ENCODE measurements at regions not wholly inside any gene's neighbourhood (a gene's known extent, or its start where the extent isn't known, plus 50 kb on each side); places are given as distances from the start of the nearest gene placed in this dataset.
"Not testable (repeated sequence)": the region's sequence is repeated elsewhere in the genome, so short reads cannot be mapped to it uniquely, and the experiment has no call there.

GRCh38 chr16:5314377-5314776, 216.8 kb upstream of the EEF2KMT start:
- no peak for DNase-seq

DNA sequence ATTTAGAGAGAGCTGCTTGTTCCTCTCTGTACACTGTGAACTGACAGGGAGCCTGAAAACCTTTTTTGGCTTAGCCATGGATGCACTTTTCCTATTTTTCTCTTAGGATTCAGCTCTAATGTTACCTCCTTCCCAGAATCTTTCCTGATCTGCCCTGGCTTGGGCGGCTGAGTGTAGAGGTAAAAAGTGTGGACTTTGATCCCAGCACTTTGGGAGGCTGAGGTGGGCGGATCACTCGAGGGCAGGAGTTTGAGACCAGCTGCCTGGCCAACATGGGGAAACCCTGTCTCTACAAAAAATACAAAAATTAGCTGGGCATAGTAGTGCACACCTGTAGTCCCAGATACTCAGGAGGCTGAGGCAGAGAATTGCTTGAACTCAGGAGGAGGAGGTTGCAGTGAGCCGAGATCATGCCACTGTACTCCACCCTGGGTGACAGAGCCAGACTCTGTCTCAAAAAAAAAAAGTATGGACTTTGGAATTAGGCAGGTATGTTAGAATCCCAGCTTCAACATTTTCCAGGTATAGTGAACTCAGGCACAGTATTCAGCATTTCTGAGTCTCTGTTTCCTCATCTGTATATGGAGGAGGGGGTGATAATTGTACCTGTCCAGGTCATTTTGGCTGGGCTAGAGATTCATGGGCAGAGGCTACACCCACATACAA, 212.5 kb upstream of the EEF2KMT start:
- DNase-seq, result no peak

- no peak for DNase-seq
Observed at GRCh38 chr16:5305023-5305422, 207.4 kb upstream of the EEF2KMT start.

- DNase-seq, result no peak
Observed at GRCh38 chr16:5302372-5303114, 204.9 kb upstream of the EEF2KMT start.

- DNase-seq, result no peak
Observed at GRCh38 chr16:5298202-5298601, 200.6 kb upstream of the EEF2KMT start.

- no peak for DNase-seq
Observed at GRCh38 chr16:5296176-5296575, 198.6 kb upstream of the EEF2KMT start.

DNA sequence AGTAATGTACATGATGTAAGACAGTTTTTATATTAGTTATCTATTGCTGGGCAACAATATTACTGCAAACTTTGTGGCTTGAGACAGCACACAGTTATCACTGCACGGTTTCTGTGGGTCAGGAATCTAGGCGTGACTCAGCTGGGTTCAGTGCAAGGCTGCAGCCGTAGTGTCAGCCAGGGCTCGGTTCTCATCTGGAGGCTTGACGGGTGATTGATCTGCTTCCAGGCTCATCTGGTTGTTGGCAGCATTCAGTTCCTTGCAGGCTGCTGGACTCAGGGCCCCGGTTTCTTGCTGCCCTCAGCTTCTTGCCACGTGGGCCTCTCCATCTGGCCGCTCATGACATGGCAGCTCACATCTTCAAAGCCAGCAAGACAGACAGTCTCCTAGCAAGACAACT, 197.7 kb upstream of the EEF2KMT start:
- DNase-seq, result not testable (repeated sequence)

DNA sequence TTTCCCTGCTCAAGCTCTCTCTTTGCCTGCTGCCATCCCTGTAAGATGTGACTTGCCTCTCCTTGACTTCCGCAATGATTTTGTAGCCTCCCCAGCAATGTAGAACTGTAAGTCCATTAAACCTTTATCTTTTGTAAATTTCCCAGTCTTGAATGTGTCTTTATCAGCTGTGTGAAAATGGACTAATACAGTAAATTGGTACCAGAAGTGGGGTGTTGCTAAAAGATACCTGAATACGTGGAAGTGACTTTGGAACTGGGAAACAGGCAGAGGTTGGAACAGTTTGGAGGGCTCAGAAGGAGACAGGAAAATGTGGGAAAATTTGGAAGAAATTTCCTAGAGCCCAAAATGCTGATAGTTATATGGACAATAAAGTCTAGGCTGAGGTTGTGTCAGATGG, 184.6 kb upstream of the EEF2KMT start:
- DNase-seq, result not testable (repeated sequence)

DNA sequence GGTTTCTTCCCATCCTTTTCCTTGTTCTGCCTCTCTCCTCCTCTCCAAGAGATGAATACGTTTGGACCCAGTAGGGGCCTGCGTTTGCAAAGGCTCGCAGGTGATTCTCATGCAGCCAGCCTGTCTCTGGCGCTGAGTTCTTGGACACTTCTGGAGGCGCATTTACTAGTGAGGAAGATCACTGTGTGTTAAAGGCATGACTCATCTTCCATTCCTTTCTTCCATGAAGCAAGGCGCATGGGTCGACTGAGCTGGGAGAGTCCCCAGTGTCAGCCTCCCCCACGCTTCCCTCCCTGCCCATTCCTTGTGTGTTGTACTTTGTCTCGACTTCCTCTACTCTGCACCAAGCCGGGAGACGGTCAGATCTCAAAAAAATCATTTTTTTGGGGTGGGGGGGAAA, 159.9 kb upstream of the EEF2KMT start:
- no peak for DNase-seq

DNA sequence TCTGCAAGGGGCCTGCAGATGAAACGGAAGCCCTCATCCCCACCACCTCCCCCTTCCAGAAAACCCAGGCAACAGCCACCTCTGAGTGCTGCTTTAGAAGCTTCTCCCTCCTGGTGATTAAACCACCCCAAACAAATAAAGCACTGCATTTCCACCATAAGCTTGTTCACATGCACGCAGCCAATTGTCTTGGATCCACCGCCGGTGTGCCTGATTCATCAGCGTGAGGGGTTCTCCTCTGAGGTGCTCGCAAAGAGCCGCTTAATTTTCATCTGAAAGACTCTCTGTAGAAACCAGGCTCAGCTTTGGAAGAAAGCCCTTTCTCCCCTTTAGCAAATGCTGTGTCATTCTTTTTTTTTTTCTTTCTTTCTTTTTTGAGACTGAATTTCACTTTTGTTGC, 155.2 kb upstream of the EEF2KMT start:
- DNase-seq, result no peak

GRCh38 chr16:5247403-5247802, 149.8 kb upstream of the EEF2KMT start:
- DNase-seq, result not testable (repeated sequence)

DNA sequence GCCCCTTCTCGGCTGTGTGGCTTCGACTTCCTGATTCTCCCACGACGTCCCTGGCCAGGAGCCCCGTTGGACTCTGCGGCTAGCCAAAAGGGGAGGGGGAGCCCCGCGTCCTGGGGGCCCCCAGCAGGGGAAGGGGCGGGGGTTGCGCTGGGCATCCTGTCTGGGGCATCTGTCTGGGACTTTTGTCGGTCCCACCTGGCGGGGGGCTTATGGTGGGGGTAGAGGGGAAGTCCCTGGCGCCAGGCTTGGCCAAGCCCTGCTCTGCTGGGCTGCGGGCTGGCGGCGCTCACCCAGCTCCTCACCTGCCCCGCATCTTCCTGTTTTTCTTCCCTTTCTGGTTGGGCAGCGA, 142.7 kb upstream of the EEF2KMT start:
- DNase-seq, result not testable (repeated sequence)

GRCh38 chr16:5239472-5240277, 142.1 kb upstream of the EEF2KMT start:
- DNase-seq, result peak; percentile 19

- DNase-seq, result no peak
Observed at GRCh38 chr16:5235119-5235518, 137.5 kb upstream of the EEF2KMT start.

DNA sequence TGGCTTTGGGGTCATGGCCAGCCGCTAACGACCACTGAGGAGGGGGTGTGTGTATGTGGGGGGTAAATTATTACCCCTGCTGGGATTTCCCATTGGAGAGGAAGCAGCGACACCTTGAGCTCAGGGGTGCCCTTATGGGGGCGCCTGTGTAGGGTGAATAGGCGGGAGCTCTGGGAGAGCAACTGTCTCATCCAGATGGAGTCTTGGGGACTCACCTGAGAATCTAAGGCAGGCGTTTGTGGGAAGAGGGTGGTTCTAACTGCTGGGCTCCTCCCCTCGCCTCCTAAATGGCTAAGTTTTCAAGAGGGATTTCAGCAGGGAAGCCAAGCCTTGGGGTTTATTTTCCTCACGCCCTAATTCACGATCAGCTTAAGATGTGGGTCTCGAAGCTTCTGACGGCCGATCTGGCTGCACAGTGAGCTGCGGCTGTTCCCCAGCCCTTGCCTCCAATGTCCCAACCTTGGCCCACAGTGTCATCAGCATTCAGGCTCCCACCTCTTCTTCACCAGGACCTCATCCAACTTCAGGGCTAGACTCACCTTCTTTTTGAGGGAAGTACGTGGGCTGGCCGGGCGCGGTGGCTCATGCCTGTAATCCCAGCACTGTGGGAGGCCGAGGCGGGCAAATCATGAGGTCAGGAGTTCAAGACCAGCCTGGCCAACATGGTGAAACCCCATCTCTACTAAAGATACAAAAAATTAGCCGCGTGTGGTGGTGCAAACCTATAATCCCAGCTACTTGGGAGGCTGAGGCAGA, 136.9 kb upstream of the EEF2KMT start:
- no peak for DNase-seq

DNA sequence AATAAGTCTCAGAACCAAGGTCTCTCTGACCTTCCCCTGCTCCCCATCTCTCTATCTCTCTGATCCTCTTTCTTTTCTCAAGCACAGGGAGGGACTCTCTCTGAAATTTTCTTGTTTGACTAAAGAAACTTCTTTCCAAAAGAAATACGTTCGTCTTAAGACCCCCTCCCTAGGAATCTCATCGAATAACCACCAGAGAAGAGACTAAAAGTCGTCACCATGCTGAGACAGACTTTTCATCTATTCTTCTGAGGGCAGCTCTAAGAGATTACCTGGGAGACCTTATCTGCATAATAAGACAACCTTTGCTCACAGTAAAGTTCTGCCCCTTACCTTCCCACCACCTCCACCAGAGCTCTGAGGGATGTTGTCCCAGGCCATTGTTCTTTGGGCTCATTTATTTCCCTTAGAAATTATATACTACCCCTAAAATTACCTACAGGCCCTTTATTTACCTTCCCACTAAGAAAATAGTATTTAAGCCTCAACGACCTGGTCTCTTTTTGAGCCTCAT, 133.7 kb upstream of the EEF2KMT start:
- no peak for DNase-seq

- DNase-seq, result no peak
Observed at GRCh38 chr16:5228369-5228768, 130.8 kb upstream of the EEF2KMT start.

GRCh38 chr16:5225931-5226655, 128.5 kb upstream of the EEF2KMT start:
- DNase-seq, result no peak

DNA sequence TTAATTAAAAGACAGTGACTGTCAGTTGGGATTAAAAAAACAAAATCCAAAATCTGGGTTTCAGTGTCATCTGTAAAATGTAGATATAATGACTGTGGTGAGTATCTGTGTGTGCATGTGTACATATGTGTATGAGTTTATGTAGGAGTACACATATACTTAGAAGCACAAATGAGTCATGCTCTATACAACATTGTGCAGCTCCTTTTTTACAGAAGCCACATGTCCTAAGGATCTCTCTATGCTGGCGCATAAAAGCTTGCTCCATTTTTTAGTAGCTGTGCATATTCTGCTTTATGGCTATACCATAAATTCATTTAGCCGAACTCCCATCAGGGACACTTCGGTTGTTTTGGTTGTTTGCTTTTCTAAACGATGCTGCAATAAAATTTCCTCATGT, 125.2 kb upstream of the EEF2KMT start:
- no peak for DNase-seq

DNA sequence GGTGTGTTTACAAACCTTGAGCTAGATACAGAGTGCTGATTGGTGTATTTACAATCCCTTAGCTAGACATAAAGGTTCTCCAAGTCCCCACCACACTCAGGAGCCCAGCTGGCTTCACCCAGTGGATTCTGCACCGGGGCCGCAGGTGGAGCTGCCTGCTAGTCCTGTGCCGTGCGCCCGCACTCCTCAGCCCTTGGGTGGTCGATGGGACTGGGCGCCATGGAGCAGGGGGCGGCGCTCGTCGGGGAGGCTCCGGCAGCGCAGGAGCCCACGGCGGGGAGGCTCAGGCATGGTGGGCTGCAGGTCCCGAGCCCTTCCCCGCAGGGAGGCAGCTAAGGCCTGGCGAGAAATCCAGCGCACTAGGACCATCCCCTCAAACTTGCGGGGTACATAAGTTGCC, 124.2 kb upstream of the EEF2KMT start:
- DNase-seq, result not testable (repeated sequence)

- DNase-seq, result no peak
Observed at GRCh38 chr16:5220705-5221104, 123.1 kb upstream of the EEF2KMT start.

GRCh38 chr16:5216441-5217080, 119.0 kb upstream of the EEF2KMT start:
- no peak for DNase-seq

Measured in central memory CD4-positive, alpha-beta T cell (primary cell).